GM10847 (cell line): ENCODE measurements at regions not wholly inside any gene's neighbourhood (a gene's known extent, or its start where the extent isn't known, plus 50 kb on each side); places are given as distances from the start of the nearest gene placed in this dataset.

ENCODE experiments used
- POLR2A ChIP-seq: IDR thresholded peaks from 2 replicates; pipeline ENCODE4 v1.6.1; 2011; ENCODE audit not compliant: insufficient read length; ENCODE audit errors: extremely low read depth

DNA sequence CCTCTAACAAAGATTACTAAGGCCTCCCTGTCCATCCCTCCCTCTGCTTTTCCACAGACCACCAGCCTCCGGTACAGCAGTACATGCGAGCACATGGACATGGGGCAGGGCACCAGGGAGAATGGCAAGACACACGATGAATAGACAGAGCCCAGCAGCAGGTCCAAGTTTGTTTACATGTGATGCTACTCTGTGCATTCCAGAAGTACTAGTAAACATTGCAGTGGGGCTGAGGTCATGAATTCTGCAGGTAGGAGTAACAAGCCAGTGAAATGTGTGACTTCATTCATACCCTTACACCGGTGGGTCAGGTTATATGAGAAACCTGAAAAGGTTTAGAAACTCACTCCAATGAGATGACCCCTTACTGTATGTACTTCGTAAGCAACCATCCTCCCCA is 205.7 kb downstream of the BCL11A start:
- no peak for TF ChIP-seq POLR2A

DNA sequence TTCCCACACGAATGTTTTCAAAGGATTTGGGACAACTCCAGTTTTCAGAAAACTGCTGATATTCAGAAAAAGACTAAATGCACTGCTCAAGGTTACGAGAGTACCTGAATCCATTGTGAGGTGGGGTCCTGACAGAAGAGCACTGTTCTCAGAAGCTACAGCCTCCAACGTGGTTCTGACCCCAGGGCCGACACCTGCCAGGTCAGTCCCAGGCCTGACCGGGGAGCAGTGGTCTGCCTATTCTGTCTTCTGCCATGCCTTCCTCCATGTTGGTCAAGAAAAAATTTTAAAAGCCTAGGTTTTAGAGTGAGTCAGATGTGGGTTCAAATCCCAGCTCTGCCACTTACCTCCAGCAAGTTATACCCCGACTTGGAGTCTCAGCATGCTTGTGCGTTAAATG is 212.3 kb downstream of the BCL11A start:
- no peak for TF ChIP-seq POLR2A

DNA sequence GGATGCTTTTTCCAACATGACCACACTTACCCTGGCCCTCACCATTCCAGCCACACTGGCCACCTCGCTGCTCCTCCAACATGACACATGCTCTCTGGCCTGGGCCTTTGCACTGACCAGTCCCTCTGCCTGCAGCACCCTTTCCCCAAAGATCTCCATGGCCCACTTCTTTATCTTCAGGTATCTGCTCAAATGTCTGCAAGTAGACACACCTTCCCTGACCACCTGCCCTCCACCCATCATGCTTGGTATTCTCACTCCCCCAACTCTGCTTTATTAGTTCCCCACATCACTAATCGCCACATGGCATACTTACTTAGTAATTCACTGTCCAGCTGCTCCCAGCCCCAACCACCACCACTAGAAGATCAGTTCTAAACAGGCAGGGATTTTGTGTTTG is 214.2 kb downstream of the BCL11A start:
- no peak for TF ChIP-seq POLR2A

DNA sequence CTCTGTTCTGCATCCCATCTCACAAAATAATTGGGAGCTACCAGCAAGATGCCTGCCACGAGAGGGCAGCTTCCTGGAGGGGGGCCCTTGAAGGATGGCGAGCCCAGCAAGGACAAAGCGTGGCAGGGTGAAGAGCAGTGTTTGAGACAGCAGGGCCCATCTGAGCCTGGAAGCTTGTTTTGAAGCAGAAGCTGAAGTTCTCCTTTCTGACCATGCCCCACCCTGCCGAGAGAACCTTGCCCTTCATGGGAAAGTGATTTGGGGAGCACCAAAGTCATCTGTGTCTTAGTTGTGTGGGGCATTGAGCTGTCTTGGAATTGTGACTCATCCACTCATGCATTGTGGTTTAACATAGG is 216.3 kb downstream of the BCL11A start:
- TF ChIP-seq POLR2A = no peak

DNA sequence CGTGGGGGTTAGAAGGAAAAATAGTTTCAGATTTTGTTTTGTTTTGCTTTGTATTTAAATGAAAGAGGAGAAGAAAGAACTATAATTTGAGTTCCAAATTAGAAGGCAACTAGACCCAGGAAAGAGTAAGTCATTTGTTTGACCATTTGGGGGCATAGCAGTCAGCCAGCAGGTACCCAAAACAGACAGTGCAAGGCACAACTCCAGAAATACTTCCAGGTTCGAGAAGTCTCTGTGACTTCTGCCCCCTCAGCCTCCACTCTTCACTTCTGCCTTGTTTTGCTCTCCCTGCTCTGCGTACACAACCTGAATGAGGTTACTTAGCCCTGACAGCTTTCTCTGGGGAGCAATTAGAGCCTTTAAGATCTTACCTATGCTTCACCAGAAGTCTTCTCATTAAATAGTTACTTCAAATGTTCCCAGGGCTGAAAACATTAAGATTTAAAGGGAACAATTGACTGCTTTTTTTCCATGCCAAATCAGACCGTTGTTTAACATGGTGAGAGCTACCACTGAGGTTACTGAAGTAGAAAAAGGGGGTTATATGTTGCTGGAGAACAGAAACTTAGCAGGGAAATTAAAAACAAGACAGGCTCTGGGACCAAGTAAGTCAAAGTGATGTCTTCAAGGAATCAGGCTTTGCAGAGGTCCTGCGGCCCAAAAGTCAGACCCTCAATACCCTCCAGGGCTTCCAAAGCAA is 216.9 kb downstream of the BCL11A start:
- TF ChIP-seq POLR2A = no peak

DNA sequence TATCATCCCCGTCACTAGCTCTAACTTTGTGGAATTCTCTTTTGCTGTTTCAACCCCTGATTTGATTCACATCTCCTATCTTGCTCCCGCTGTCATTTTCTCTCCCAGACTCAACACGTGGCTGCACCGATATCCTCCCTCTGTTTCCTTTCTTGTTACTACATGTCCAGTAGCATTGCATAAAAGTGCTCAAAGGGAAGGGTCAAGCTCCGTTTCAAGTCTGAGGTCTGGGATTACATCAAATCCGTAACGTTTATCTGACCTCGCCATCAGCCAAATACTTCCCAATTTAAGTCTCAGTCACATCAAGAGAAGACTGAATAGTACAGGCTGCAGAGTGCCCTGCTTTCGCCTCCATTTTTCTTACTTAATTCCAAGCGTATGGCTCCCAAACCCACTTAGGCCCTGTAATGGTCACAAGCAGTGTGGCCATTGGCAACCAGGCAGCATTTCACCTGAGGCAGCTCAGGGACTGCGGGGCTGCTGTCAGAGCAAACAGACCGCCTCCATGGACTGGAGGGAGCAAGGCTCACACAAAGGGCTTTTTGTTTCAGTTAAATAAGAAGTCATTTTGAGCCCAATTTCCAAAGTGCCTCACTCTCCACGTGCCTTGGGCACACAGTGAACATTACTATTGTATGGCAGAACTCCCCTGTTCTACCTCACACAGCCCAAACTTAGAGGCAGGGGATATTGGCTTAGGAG is 217.8 kb downstream of the BCL11A start:
- TF ChIP-seq POLR2A = no peak

DNA sequence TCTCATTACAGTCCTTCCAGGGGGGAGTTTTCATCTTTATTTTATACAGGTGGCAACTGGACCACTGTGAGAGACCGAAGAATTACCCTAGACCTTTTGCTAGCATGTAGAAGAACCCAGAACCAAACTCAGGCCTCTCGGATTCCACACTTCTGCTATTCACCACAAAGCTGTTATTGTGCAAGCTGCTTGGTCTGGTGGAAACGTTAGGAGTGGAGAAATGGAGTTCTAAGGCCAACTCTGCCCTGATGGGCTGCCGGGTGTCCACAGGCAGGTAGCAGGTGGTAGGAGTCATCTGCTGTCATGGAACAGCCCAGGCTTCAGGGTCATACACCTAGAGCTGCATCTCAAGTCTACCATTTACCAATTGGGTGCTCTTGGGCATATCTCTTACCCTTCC is 218.8 kb downstream of the BCL11A start:
- TF ChIP-seq POLR2A = no peak

DNA sequence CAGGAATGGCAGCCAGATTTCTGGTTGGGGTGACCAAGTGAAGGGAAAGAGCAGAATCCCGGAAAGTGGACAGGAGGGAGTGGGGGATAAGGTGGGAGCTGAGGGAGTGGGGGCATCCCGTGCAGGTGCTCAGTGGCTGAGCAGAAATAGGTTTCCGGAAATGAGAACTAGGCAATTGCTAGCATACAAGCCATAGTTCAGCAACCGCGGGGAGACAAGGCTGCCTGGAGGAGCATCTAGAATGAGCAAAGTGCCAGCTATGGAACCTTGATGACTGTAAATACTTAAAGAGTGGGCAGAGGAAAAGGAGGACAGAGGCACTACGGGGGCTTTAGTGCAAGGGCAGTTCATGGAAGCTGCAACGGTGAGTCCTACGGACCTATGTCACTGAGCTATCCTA is 220.2 kb downstream of the BCL11A start:
- no peak for TF ChIP-seq POLR2A

DNA sequence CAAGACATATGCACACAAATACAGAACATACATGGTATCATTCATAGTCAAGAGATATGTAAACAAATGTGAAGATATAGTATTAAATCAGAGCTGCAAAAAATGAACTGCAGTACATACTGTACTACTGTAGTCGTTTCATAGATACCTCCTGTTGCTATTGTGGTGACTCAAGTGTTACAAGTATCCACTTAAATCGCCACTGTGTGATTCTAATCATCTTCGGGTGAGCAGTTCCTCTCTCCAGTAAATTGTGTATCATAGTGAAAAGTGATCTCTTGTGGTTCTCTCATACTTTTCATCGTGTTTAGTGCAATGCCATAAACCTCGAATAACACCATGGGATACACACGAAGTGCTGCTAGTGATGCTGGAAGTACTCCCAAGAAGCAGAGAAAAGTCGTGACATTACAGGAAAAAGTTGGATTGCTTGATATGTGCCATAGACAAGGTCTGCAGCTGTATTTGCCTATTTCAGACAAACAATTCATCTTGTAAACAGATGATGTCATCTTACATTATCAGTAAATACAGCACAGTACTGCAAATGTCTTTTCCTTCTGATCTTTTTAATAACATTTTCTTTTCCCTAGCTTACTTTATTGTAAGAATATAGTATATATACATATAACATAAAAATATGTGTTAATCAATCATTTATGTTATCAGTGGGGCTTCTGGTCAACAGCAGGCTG is 222.2 kb downstream of the BCL11A start:
- TF ChIP-seq POLR2A = no peak

DNA sequence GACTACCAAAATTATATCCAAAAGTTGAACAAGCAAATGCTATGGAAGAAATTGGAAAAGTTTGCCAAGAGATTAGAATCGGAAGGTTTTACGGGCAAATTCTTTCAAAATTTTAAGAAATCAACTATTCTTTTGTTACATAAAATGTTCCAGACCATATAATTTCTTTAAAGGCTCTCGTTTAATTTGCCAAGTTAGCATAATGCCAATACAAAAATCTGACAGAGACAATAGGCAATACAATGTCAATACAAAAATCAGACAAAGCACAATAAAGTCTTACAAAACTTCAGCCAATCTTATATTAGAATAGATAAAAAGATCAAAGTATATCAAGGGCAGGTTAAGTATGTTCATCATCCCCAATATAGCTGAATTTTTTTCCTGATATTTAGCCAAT is 224.2 kb downstream of the BCL11A start:
- TF ChIP-seq POLR2A = no peak

DNA sequence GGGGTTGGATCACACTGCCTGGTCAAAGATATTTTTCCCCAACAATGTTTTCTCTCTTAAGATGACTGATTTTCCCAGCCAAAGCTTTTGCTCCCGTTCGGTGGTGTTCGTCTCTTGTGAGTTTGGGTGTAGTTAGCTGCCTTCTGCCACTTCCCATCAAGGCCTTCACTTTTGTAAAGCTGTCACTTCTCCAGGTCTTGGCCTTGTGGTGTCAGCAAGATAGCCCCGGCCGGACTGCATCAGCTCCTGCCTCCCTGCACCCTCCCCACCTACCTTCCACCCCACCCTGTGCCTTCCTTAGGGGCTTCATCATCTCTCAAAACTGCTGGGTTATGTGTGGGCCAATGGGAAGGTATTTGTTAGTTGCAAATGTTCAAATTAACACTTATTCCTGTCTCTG is 228.9 kb downstream of the BCL11A start:
- no peak for TF ChIP-seq POLR2A

DNA sequence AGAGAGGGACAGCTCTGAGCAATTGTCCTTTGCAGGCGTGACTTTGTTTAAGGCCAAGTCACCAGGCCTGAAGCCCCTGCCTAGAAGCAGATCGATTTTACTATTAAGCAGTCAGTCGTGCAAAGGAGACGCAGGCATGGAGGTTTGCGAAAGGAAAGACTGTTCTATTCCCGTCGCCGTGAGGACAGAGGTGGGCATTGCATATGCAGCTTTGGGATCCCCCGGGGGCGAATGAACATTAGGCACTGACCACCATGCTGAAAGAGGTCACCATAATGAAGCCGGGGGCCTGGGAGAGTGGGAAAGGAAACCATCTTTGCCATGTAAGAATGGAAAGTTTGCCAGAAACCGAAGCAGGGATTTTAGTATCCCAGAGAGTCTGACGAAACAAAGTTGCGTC is 231.6 kb downstream of the BCL11A start:
- TF ChIP-seq POLR2A = no peak

DNA sequence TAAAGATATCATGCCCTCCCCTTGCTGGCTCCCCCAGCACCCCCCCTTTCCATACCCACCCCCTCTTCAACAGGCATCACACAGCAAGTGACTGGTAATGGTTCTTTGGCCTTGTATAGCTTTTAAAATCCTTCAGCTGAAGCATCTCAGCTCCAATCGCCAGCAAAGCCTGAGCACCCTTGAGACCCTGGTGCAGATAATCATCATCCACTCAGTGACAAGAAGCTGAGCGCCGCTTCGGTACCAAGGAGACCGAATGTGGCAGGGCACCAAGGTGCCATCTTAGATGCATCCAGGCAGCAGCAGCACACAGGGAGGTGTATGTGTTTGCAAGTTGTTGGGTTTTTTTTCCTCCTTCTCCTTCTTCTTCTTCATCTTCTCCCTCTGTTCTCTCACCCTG is 232.7 kb downstream of the BCL11A start:
- TF ChIP-seq POLR2A = no peak

DNA sequence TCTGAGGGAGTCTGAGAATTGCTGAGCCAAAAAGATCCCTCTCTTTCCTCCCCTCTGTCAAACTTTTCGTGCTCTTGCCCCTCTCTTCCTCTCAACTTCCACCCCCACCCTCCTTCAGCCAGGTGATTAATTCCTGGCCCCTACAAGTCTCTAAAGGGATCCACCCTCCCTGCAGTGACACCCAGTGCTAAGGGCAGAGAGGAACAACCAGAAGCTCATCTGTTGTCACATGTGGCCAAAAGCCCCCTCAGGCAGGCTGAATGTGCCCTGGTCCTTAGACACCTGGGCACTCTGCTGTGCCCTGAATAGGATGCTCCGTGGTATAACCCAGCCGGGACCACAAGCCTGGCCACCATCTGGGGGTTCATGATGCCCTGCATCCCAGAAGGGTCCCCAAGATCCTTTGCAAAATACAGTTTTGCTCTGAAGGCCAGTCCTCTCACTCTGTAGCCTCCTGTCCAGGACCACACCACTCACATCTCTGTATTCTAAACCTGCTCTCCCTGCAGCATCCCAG is 234.4 kb downstream of the BCL11A start:
- no peak for TF ChIP-seq POLR2A

DNA sequence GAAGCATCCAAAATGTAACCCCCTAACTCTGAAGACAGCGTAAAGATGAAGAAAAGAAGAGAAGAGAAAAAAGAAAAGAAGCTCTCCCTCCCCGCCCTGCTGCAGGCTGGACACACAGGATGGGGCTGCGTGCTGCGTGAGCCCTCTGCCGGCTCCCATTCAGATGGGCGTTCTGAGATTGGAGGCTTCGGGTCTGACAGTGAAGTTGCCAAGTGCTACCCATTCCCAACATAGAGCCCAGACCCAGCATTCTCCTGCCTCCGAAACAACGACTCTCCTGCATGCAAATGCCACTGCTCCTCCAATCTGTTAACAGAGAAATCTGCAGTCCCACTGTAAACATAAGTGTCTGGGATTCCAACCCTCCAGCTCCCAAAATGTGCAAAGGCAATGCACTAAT is 234.9 kb downstream of the BCL11A start:
- no peak for TF ChIP-seq POLR2A

DNA sequence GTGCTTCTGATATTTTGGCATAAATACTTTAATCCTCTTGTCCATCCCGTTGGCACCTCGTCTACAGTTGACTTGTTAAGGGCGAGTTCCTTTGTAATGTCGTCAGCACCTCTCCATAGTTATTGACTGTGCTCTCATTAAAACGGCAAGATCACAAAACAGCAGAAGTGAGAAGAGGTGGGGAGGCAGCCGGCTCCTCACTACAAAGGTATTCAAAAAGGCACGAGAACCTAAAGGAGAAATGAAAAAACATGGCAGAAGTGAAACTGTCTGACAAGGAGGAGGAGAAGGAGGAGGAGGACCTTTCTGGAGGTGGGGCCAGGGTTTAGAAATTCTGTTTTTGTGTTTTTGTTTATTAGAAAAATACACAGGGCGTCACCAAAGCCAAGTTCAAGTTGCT is 235.6 kb downstream of the BCL11A start:
- no peak for TF ChIP-seq POLR2A

DNA sequence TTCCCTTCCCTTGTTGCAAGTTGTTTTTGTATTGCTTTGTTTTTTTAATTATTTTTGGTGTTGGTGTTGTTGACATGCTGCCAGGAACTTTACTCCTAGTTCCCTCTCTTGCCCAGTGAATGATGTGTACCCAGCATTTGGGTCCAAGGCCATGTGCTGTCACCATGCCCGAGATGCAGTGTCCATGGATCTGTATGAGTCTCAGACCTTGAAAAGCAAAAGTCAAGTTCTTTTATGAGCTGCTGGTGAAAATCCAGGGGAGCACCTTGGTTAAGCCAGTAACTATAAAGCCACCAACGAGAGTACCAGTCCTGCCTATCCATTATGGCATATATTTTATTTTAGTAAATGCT is 236.4 kb downstream of the BCL11A start:
- no peak for TF ChIP-seq POLR2A

DNA sequence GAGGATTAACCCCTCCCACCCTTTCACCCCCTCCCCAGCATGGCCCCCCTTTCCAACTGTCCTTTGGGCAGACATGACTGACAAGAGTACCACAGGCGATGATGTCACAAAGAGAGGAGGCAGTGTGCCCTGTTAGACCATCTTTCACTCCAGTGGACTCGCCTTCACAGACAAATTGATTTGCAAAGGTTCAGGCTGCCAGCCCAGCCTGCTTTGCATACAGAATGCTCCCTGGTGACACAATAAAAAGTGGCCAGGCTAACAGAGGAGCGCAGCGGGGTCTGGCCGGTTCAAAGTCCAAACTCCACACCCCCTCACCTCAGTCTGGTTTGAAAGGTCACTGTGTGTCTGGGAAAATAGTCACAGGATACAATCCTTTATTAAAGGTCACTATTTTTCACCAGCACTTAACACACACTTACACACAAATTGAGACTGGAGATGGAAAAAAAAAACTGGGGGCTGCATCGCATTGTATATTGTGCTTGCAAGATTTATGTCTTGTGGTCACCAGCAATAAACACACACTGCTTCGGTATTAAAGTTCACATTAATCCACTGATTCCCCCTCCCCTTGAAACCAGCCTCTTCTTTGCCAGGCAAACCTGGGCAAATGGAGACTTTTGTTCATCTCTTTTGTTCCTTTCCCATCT is 236.9 kb downstream of the BCL11A start:
- no peak for TF ChIP-seq POLR2A
